ENCODE measurements at regions not wholly inside any gene's neighbourhood (a gene's known extent, or its start where the extent isn't known, plus 50 kb on each side); places are given as distances from the start of the nearest gene placed in this dataset.

- no peak for TF ChIP-seq PATZ1 (CRISPR knock-in tag; IDR thresholded peaks at IDR 0.05; ENCODE audit: borderline replicate concordance)
- no peak for TF ChIP-seq THRB (CRISPR knock-in tag; conservative IDR thresholded peaks at IDR 0.05)
- TF ChIP-seq HIVEP1 (CRISPR knock-in tag; IDR thresholded peaks at IDR 0.05), result no peak
- no peak for TF ChIP-seq NCOA1 (IDR thresholded peaks at IDR 0.05; ENCODE audit: low read depth)
- TF ChIP-seq HDGF (IDR thresholded peaks at IDR 0.05), result no peak
- TF ChIP-seq E2F5 (CRISPR knock-in tag; IDR thresholded peaks at IDR 0.05), result no peak
- TF ChIP-seq TAF7 (tag; IDR thresholded peaks at IDR 0.05), result no peak
- no peak for TF ChIP-seq POLR2AphosphoS5 (IDR thresholded peaks at IDR 0.05; ENCODE audit: control insufficient read depth, insufficient read depth, low read depth, low read length)
- no peak for TF ChIP-seq KLF10 (CRISPR knock-in tag; IDR thresholded peaks at IDR 0.05)
- TF ChIP-seq TSC22D4 (tag; IDR thresholded peaks at IDR 0.05), result no peak
- no peak for TF ChIP-seq PHF8 (IDR thresholded peaks at IDR 0.05; ENCODE audit: borderline replicate concordance, low read length)
Observed at GRCh38 chr13:40383132-40383531, 283.3 kb downstream of the FOXO1 start (continued).
